Sigmoid colon (tissue), 4 donors: ENCODE measurements at regions not wholly inside any gene's neighbourhood (a gene's known extent, or its start where the extent isn't known, plus 50 kb on each side); places are given as distances from the start of the nearest gene placed in this dataset.
"Not testable (repeated sequence)": the region's sequence is repeated elsewhere in the genome, so short reads cannot be mapped to it uniquely, and the experiment has no call there.

Experiments used
- CTCF ChIP-seq, 4 experiments: fragments of 450-650 bp in 3 of 4; fragments of 200-600 bp in 1 of 4; IDR thresholded peaks; one replicate each; pipeline ENCODE4 v1.5.1; 2016 to 2019; ENCODE audit warnings: antibody characterized with exemption in 4 of 4, mild to moderate bottlenecking in 3 of 4, moderate library complexity in 2 of 4
- EP300 ChIP-seq, 4 donors: sonication (generic); formaldehyde crosslinking; IDR thresholded peaks; one replicate each; pipeline ENCODE4 v1.6.1; 2017; ENCODE audit warnings: antibody characterized with exemption in 4 of 4
- POLR2AphosphoS5 ChIP-seq, 4 donors: sonication (generic); formaldehyde crosslinking; IDR thresholded peaks; one replicate each; pipeline ENCODE4 v1.6.1; 2017; ENCODE audit warnings: antibody characterized with exemption in 4 of 4

GRCh38 chr21:16224756-16225155 is 495.0 kb downstream of the USP25 start:
- TF ChIP-seq EP300, CTCF, POLR2AphosphoS5 (IDR thresholded peaks at IDR 0.05): not testable (repeated sequence)
